ENCODE measurements at regions not wholly inside any gene's neighbourhood (a gene's known extent, or its start where the extent isn't known, plus 50 kb on each side); places are given as distances from the start of the nearest gene placed in this dataset.

DNA sequence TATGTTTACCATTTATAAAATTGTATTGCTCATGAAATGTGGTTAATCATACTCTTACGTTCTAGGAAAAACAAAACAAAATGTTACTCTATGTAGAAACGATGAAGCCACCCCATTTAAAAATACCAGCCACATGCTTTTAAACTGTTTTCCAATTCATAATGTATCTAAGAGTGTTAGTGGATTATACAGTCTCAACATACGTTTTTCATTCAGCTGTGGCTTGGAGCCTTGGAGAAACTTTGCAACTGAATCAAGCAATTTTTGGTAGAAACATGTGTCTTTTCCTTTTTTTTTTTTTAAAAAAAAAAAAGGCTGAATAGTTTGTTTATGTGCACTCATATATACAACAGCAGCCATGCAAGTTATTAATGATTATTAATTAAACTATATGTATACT lies 378.0 kb upstream of the SEMA3D start (continued):
- TF ChIP-seq, protein P1, sequence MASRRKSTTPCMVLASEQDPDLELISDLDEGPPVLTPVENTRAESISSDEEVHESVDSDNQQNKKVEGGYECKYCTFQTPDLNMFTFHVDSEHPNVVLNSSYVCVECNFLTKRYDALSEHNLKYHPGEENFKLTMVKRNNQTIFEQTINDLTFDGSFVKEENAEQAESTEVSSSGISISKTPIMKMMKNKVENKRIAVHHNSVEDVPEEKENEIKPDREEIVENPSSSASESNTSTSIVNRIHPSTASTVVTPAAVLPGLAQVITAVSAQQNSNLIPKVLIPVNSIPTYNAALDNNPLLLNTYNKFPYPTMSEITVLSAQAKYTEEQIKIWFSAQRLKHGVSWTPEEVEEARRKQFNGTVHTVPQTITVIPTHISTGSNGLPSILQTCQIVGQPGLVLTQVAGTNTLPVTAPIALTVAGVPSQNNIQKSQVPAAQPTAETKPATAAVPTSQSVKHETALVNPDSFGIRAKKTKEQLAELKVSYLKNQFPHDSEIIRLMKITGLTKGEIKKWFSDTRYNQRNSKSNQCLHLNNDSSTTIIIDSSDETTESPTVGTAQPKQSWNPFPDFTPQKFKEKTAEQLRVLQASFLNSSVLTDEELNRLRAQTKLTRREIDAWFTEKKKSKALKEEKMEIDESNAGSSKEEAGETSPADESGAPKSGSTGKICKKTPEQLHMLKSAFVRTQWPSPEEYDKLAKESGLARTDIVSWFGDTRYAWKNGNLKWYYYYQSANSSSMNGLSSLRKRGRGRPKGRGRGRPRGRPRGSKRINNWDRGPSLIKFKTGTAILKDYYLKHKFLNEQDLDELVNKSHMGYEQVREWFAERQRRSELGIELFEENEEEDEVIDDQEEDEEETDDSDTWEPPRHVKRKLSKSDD (conservative IDR thresholded peaks at IDR 0.05; ENCODE audit: low read length), result no peak
- TF ChIP-seq ZNF77 (CRISPR knock-in tag; IDR thresholded peaks at IDR 0.05) (no peak), GATAD2B (IDR thresholded peaks at IDR 0.05; ENCODE audit: borderline replicate concordance) (no peak)
- TF ChIP-seq, protein P2, sequence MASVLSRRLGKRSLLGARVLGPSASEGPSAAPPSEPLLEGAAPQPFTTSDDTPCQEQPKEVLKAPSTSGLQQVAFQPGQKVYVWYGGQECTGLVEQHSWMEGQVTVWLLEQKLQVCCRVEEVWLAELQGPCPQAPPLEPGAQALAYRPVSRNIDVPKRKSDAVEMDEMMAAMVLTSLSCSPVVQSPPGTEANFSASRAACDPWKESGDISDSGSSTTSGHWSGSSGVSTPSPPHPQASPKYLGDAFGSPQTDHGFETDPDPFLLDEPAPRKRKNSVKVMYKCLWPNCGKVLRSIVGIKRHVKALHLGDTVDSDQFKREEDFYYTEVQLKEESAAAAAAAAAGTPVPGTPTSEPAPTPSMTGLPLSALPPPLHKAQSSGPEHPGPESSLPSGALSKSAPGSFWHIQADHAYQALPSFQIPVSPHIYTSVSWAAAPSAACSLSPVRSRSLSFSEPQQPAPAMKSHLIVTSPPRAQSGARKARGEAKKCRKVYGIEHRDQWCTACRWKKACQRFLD (CRISPR knock-in tag; IDR thresholded peaks at IDR 0.05), result no peak

DNA sequence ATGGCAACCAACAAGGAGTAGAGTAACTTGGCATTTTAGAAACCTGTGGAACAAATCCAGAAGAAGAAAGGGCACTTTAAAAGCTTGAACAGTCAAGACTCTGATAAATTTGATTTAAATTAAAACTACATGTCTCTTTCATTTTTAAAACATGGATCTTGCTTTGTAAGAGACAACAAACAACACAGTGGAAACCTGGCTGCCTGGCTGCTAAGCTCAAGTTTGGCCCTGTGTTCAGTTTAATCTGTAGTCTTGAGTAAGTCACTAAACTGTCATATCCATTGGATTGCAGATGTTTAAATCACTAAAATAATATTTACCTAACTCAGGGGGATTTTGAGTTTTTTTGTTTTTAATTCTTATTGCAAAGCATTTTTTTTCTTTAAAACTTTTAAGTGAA lies 374.9 kb upstream of the SEMA3D start:
- no peak for FAIRE-seq
- no peaks in the 10 kb centered on the region for H3K9me1 ChIP-seq (ENCODE audit: control insufficient read depth, insufficient read depth, low read length)
- H3K27ac ChIP-seq (ENCODE audit: extremely low read depth, low read depth, low read length), result no peak overlapping the region
- H3K9me3 ChIP-seq (replicated peaks; ENCODE audit: control insufficient read depth, insufficient read depth, low read depth, low read length), result no peaks in the 10 kb centered on the region; the same call in 1 of the 2 replicates
- intact Hi-C loops (cut with micrococcal nuclease) (no loop called here), in situ Hi-C loops (cut with MboI) (no loop called here)
- DNase-seq (ENCODE audit: extremely low read depth in 1 of 4, low spot score in 3 of 4), result no peak
- no peaks in the 10 kb centered on the region for H4K20me1 ChIP-seq (replicated peaks; ENCODE audit: control insufficient read depth, insufficient read depth, low read length)
- TF ChIP-seq SIX5 (IDR thresholded peaks at IDR 0.05; ENCODE audit: borderline replicate concordance in 1 of 2, insufficient read depth in 1 of 2, low read depth in 1 of 2, low read length in 2 of 2) (no peak), PCBP2 (IDR thresholded peaks at IDR 0.05; ENCODE audit: low read depth, low read length, poor library complexity, severe bottlenecking) (no peak), NUFIP1 (IDR thresholded peaks at IDR 0.05; ENCODE audit: partially characterized antibody) (no peak), CEBPG (CRISPR knock-in tag; IDR thresholded peaks at IDR 0.05) (no peak), CEBPG (tag; conservative IDR thresholded peaks at IDR 0.05 in 1 of 2, IDR thresholded peaks at IDR 0.05 in 1 of 2) (no peak), TEAD4 (IDR thresholded peaks at IDR 0.05; ENCODE audit: low read length) (no peak), TEAD4 (CRISPR knock-in tag; IDR thresholded peaks at IDR 0.05; ENCODE audit: borderline replicate concordance) (no peak), CBFA2T3 (IDR thresholded peaks at IDR 0.05) (no peak), TAF9B (IDR thresholded peaks at IDR 0.05; ENCODE audit: partially characterized antibody) (no peak)
- TF ChIP-seq, protein P3, sequence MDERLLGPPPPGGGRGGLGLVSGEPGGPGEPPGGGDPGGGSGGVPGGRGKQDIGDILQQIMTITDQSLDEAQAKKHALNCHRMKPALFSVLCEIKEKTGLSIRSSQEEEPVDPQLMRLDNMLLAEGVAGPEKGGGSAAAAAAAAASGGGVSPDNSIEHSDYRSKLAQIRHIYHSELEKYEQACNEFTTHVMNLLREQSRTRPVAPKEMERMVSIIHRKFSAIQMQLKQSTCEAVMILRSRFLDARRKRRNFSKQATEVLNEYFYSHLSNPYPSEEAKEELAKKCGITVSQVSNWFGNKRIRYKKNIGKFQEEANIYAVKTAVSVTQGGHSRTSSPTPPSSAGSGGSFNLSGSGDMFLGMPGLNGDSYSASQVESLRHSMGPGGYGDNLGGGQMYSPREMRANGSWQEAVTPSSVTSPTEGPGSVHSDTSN (CRISPR knock-in tag; IDR thresholded peaks at IDR 0.05; ENCODE audit: low read depth), result no peak
- TF ChIP-seq, protein P3 (tag; conservative IDR thresholded peaks at IDR 0.05; ENCODE audit: low read depth), result no peak
- no peak overlapping the region for H3K4me2 ChIP-seq (ENCODE audit: insufficient read depth, low read length)
- H3K79me2 ChIP-seq (ENCODE audit: control insufficient read depth, insufficient read depth, low read length), result no peaks in the 10 kb centered on the region
- no peak overlapping the region for H3K9ac ChIP-seq (ENCODE audit: insufficient read depth in 1 of 2, low read depth in 2 of 2, low read length in 2 of 2)
- ATAC-seq, result no peak
- no peaks in the 10 kb centered on the region for H3K27me3 ChIP-seq (ENCODE audit: control insufficient read depth in 2 of 2, insufficient read depth in 2 of 2, low read length in 2 of 2)
- no TSS peak for BruUV-seq (replicated peaks)
- no peaks in the 10 kb centered on the region for H3K36me3 ChIP-seq (ENCODE audit: control insufficient read depth, insufficient read depth, low read length)
- ChIA-PET CTCF (ENCODE audit: low intra/inter-chr PET ratio) (no interaction called here), POLR2A (no interaction called here)
- no peak overlapping the region for H2AFZ ChIP-seq (ENCODE audit: low read depth, low read length)
- H3K4me3 ChIP-seq, result no peak overlapping the region
- no peaks in the 10 kb centered on the region for H3K4me1 ChIP-seq (replicated peaks in 1 of 2; ENCODE audit: control insufficient read depth in 2 of 2, insufficient read depth in 2 of 2, low read length in 2 of 2)

Measured in K562 (cell line).